ENCODE measurements at regions not wholly inside any gene's neighbourhood (a gene's known extent, or its start where the extent isn't known, plus 50 kb on each side); places are given as distances from the start of the nearest gene placed in this dataset.

DNA sequence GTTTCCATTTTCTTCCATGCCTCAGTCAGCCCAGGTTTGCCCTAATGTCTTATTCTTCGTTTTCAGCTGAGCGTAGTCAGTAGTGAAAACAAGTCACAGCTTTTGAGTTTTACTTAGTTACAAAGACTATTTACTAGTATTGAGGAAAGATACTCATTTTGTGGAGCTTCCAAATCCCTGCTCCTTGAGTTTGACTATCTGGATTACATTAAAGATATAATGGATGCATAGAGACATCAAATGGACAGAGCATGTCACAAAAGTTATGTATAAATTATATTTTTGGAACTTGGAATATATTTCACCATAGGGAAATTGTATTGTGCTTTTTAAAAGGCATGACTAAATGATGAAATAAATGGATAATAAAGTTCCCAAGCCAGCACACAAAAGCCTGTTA is 54.6 kb upstream of the AKAP13 start:
- intact Hi-C loops (cut with DNase I; ENCODE audit: low total_unique reads) = no loop called here
- no peak overlapping the region for H3K4me3 ChIP-seq (ENCODE audit: low read depth, poor library complexity, severe bottlenecking)
- 91 to 92% methylated on average over 2 of the region's 2 CpGs for WGBS, 2 donors
- DNase-seq (ENCODE audit: low spot score in 2 of 2) = no peak
- no peak for TF ChIP-seq POLR2A (IDR thresholded peaks at IDR 0.05)
- TF ChIP-seq, protein P1, sequence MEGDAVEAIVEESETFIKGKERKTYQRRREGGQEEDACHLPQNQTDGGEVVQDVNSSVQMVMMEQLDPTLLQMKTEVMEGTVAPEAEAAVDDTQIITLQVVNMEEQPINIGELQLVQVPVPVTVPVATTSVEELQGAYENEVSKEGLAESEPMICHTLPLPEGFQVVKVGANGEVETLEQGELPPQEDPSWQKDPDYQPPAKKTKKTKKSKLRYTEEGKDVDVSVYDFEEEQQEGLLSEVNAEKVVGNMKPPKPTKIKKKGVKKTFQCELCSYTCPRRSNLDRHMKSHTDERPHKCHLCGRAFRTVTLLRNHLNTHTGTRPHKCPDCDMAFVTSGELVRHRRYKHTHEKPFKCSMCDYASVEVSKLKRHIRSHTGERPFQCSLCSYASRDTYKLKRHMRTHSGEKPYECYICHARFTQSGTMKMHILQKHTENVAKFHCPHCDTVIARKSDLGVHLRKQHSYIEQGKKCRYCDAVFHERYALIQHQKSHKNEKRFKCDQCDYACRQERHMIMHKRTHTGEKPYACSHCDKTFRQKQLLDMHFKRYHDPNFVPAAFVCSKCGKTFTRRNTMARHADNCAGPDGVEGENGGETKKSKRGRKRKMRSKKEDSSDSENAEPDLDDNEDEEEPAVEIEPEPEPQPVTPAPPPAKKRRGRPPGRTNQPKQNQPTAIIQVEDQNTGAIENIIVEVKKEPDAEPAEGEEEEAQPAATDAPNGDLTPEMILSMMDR (IDR thresholded peaks at IDR 0.05) = no peak

DNA sequence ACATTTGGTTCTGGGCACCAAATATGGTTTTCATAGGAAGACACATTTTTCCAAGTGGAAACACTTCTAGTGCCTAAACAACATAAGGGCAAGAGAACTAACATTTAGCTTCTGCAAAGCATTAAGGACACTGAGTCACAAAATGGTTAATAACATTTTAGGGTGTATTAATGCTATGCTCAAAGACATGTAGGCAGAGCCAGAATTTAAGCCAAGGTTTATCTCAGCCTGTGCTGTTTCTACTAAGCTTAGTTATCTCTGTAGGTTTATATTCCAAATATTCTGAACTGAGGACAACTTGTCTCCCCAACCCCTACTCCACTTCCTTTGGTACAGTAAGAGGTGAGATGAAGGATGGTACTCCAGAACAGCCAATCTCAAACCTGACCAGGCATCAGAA is 54.1 kb upstream of the AKAP13 start:
- H3K4me3 ChIP-seq (ENCODE audit: low read depth, poor library complexity, severe bottlenecking) = no peak overlapping the region
- intact Hi-C loops (cut with DNase I; ENCODE audit: low total_unique reads) = no loop called here
- no peak for DNase-seq (ENCODE audit: low spot score in 2 of 2)
- TF ChIP-seq POLR2A (IDR thresholded peaks at IDR 0.05) = no peak
- TF ChIP-seq, protein P1 (IDR thresholded peaks at IDR 0.05) = no peak

DNA sequence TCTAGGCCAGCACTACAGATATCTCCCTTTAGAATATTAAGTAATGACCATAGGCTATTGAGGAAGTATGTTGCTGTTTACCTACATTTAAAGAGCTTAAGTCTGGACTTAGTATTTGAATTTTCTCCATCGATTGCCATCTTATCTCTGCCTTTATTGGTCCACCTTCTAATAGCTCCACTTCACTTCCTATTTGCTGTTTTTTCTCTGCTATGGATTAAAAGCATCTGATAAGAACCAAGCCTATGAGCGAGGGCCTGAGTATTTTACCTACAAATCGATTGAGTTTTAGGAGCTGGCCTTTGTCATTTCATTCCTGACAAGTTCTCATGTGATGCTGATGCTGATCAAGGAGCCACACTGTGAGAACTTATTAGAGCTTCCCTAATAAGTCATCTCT is 52.6 kb upstream of the AKAP13 start:
- no peak overlapping the region for H3K4me3 ChIP-seq (ENCODE audit: low read depth, poor library complexity, severe bottlenecking)
- no peak for TF ChIP-seq POLR2A (IDR thresholded peaks at IDR 0.05)
- TF ChIP-seq, protein P1 (IDR thresholded peaks at IDR 0.05) = no peak
- intact Hi-C loops (cut with DNase I; ENCODE audit: low total_unique reads) = no loop called here
- WGBS, 2 donors = 88% methylated on average over 3 of the region's 3 CpGs
- no peak for DNase-seq (ENCODE audit: low spot score in 2 of 2)

DNA sequence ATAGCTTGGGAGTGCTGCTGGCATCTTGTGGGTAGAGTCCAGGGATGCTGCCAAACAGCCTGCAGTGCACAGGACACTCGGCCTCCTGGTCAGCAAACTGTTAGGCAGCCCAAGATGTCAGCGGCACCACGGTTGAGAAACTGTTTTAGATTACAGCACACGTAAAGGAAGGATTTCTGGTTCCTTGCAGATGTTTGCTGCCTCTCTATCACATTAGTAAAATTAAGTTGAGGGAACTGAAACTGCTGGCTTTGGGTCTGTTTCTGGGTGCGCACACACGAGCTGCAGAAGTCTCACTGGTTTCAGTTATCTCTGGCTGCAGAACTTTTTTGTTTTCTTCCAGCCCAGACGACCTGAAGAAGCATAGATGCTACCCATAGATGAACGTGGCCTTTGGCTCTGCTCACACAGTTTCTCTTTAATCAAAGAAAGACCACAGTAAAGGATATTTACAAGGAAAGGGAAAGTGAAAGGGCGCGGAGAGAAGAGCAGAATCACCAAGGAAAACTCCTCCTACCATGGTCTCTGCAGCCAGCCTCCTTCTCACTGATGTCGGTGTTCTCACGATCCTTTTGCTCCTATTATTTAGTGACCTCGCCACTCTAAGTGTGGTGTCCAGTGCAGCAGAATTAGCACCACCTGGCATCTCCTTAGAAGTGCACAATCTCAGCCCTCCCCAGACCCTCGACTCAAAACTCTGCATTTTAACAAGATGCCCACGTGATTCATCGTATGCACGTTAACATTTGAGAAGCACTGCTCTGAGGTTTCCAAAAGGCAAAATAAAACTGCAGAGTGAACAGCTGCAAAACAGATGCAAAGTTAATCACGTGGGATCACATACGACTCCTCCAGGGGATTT is 50.6 kb upstream of the AKAP13 start:
- TF ChIP-seq POLR2A (IDR thresholded peaks at IDR 0.05) = no peak
- TF ChIP-seq, protein P1 (IDR thresholded peaks at IDR 0.05) = no peak
- 37 to 51% methylated on average over 19 of the region's 19 CpGs for WGBS, 2 donors
- no peak overlapping the region for H3K4me3 ChIP-seq (ENCODE audit: low read depth, poor library complexity, severe bottlenecking)
- intact Hi-C loops (cut with DNase I; ENCODE audit: low total_unique reads) = no loop called here
- no peak for DNase-seq (ENCODE audit: low spot score in 2 of 2)
